ENCODE measurements at regions not wholly inside any gene's neighbourhood (a gene's known extent, or its start where the extent isn't known, plus 50 kb on each side); places are given as distances from the start of the nearest gene placed in this dataset.
"Not testable (repeated sequence)": the region's sequence is repeated elsewhere in the genome, so short reads cannot be mapped to it uniquely, and the experiment has no call there.

DNA sequence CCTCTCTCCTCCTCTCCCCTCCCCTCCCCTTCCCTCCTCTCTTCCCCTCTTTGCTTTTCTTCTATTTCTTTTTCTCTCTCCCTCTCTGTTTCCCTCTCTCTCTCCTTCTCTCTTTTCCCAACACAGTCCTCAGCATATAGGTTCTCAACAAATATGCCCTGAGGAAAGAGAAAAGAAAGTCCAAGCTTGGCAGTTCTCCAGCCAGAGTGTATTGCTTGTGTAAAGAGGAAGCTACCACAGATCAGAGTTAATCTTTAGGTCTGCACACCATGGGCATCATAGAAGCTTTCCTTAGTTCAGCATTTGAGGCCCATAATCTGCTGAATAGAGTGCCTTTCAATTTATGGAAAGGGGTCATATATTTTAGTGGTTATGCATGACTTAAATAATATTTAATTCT lies 382.8 kb upstream of the WWC1 start:
- no peak for DNase-seq (ENCODE audit: extremely low spot score, insufficient read length, low read depth)
- FAIRE-seq = no peak

GRCh38 chr5:167912941-167913665 lies 378.3 kb upstream of the WWC1 start:
- DNase-seq (ENCODE audit: extremely low spot score, insufficient read length, low read depth) (no peak), FAIRE-seq (no peak)

DNA sequence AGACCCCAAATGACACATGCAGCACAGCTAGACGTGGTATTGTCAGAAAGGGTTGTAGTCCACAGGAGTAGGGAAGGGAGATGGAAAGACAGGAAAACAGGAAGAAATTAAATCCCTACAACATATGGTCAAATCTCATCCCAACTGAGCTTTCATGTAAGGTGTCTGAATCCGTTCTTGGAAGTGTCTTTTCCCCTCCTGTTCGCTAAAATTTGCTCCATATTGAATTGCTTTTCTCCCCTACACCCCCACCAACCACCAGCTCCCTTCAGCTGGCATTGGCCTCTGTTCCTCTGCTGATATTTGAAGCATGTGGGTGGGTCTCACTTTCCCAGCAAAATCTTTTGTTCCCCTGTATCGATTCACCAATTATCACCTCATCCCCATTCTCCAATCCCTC lies 376.2 kb upstream of the WWC1 start:
- DNase-seq (ENCODE audit: extremely low spot score, insufficient read length, low read depth) = no peak
- FAIRE-seq = no peak

- DNase-seq (ENCODE audit: extremely low spot score, insufficient read length, low read depth) (no peak), FAIRE-seq (no peak)
Measured at GRCh38 chr5:167916261-167916691, 375.2 kb upstream of the WWC1 start.

DNA sequence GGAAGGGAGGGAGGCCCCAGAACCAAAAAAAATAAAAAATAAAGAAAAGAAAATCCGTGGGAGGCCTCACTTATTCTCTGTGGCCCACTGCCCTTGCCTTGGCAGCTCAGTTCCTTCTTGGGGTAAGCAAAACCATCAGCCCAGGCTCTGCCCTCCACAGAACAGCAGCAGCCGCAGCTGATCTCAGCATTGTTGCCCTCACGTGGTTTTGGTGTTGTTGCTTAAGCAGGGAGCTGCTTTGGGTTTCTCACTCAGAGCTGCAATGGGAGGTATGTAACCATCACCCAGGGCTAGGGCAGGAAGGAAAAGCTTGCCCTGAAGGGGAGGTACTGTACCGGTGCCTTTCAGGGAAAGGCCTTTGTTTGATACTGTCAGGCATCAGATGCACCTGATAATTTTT lies 374.7 kb upstream of the WWC1 start:
- no peak for FAIRE-seq
- DNase-seq (ENCODE audit: extremely low spot score, insufficient read length, low read depth) = no peak

- no peak for DNase-seq (ENCODE audit: extremely low spot score, insufficient read length, low read depth)
- no peak for FAIRE-seq
Measured at GRCh38 chr5:167918184-167918812, 373.1 kb upstream of the WWC1 start.

- DNase-seq (ENCODE audit: extremely low spot score, insufficient read length, low read depth) = no peak
- no peak for FAIRE-seq
Measured at GRCh38 chr5:167918813-167919483, 372.5 kb upstream of the WWC1 start.

GRCh38 chr5:167920589-167920988 lies 370.9 kb upstream of the WWC1 start:
- FAIRE-seq (no peak), DNase-seq (ENCODE audit: extremely low spot score, insufficient read length, low read depth) (no peak)

DNA sequence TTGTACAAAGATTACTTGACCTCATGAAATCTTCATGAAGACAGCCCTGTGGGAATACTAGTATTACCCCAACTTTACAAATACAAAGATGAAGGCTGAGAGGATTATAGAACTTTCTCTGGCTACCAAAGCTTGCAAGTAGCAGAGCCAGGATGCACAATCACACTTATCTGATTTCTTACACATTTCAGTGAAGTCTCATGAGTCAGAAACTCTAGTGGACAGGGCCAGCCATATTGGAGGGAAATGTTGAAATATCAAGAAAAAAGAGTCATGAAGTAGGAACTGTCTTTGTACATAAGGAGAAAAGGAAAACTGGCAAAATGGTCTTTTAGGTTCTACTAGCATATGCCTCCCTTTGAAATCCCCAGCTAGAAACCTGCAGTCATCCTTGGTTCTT lies 369.6 kb upstream of the WWC1 start:
- DNase-seq (ENCODE audit: extremely low spot score, insufficient read length, low read depth) (no peak), FAIRE-seq (no peak)

DNA sequence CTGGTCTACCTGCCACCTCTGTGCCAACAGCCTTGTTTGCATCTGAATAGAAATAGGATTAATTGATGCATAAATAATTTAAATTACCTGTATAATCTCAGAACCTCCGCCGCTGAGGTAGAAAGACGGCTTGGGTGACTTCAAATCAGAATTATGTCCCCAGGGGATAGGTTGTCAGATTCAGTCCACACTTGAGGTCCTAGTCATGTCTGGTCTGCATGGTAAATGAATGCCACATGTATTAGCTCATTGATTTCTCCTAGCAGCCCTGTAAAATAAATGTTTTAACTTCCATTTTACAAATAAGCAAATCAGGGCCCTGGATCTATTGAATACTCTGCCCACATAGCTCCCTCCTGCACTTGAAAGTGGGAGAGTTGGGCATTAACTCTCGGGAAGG lies 368.0 kb upstream of the WWC1 start:
- FAIRE-seq = no peak
- no peak for DNase-seq (ENCODE audit: extremely low spot score, insufficient read length, low read depth)

- FAIRE-seq = no peak
- DNase-seq (ENCODE audit: extremely low spot score, insufficient read length, low read depth) = no peak
Measured at GRCh38 chr5:167929841-167930240, 361.6 kb upstream of the WWC1 start.

DNA sequence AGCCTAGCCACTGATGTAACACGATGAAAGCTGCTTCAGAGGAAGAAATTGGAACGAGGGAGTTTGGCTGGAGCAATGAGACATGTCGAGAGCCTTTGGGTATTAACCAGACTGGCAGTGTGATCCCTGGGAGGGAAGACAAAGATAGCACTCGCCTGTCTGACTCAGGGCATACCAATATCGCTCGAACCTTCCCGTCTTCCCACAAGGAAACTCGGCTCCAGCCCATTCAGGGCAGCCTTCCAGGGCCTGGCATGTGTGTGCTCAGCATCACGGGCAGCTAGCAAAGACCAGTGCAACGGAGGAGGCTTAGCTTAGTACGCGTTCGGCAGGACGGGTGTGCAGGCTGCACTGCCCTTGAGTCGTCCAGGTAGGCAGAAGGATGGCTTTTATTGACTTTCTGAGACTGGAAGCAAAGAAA lies 356.9 kb upstream of the WWC1 start:
- FAIRE-seq = no peak

GRCh38 chr5:167936022-167936421 lies 355.4 kb upstream of the WWC1 start:
- DNase-seq (ENCODE audit: extremely low spot score, insufficient read length, low read depth) (no peak), FAIRE-seq (no peak)

More for the DNA sequence above, 356.9 kb upstream of the WWC1 start:
- no peak for DNase-seq (ENCODE audit: extremely low spot score, insufficient read length, low read depth)

DNA sequence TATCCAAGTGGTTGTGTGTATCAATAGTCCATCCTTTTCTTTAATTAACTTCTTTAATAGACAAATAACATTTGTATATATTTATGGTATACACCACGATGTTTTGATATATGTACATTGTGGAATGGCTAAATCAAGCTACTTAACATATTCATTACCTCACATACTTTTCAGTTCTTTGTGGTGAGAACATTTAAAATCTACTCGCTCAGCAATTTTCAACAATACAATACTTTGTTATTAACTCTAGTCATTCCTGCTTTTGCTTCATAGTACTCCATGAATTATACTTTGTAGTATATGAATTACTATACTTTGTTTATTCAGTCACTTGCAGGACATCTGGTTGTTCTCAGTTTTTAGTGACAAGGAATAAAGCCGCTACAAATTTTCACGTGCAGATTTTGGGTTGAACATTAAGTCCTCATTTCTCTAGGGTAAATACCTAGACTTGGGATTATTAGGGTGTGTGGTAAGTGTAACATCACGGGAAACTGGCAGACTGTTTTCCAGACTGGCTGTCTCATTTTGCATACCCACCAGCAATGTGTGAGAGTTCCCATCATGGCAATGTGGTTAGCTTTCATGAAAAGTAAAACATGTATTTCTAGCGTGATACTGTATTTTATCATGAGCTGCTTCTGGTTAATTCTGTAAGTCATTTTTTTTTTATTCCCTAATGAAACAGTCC lies 354.4 kb upstream of the WWC1 start:
- FAIRE-seq = no peak

GRCh38 chr5:167937635-167937998 lies 353.8 kb upstream of the WWC1 start:
- no peak for FAIRE-seq
- no peak for DNase-seq (ENCODE audit: extremely low spot score, insufficient read length, low read depth)

More for the DNA sequence above, 354.4 kb upstream of the WWC1 start:
- no peak for DNase-seq (ENCODE audit: extremely low spot score, insufficient read length, low read depth)

DNA sequence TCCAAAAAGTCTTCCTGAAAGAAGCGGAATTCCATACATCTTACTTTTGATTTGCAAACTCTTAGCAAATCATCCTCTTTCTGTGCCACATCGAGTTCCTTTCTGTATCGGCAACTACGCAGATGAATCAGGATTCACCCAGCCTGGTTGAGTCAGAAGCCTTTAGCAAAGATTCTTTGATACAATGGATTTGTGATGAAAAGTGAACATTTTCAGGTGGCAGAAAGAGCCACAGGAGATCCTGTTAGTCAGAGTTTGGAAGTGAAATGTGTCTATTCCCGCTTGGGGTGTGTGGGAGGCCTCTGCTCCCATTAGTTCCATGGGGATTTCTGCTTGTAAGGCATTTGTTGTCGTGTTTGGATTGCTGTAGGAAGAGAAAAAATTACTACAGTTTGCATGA lies 351.8 kb upstream of the WWC1 start:
- DNase-seq (ENCODE audit: extremely low spot score, insufficient read length, low read depth) (no peak), FAIRE-seq (no peak)

DNA sequence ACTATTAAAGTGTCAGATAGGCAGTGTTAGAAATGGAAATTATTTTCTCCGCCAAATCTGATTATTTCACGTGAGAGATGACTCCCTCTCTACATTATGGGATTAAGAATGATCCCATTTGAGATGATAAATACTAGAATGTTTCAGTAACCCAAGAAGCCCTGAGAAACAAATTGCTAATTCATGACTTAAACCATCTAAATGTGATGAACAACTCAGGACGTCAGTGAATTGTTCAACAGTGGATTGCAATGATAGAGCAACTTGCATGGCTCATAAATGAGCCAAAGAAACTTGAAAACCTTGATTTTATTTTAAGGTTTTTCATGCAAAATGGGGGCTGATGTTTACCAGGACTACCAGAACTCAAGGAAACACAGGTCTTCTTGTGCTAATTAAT lies 350.5 kb upstream of the WWC1 start:
- no peak for DNase-seq (ENCODE audit: extremely low spot score, insufficient read length, low read depth)
- FAIRE-seq = no peak

- not testable (repeated sequence) for FAIRE-seq; DNase-seq (ENCODE audit: extremely low spot score, insufficient read length, low read depth)
Measured at GRCh38 chr5:167941556-167941955, 349.9 kb upstream of the WWC1 start.

- no peak for DNase-seq (ENCODE audit: extremely low spot score, insufficient read length, low read depth)
- no peak for FAIRE-seq
Measured at GRCh38 chr5:167943343-167943742, 348.1 kb upstream of the WWC1 start.

DNA sequence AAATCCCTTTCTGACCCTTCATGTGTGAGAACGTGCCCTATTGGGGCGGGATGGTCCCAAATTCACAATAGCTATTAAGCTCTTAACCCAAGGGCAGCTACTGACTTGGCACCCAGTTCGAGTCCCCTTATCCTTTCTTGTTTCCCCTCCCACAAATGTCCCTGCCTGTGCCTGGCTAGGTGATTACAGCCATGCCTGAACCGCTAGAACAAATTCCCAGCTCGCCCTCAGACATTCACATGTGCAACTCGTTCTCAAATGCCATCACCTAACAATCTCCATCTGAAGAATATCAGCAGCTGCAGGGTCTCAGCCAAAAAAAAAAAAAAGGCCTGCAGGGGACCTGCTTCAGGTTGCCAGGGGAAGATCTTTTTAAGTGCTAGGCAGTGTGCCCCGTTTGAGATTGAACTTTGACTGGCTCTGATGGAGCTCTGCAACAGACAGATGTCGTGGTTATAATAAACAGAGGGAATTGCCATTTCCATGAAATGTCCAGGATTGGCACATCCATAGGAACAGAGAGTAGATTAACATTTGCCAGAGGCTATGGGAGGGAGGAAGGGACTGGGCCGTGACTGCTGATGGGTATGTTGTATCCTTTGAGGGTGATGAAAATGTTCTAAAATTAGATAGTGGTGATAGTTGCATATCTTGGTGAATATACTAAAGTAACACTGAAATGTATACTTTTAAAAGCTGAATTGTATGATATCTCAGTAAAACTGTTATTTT lies 347.2 kb upstream of the WWC1 start:
- FAIRE-seq = no peak

More for the DNA sequence above, 347.2 kb upstream of the WWC1 start:
- DNase-seq (ENCODE audit: extremely low spot score, insufficient read length, low read depth) = no peak

Measured in GM18507 (cell line).